Tibial nerve (tissue), 4 donors: ENCODE measurements at regions not wholly inside any gene's neighbourhood (a gene's known extent, or its start where the extent isn't known, plus 50 kb on each side); places are given as distances from the start of the nearest gene placed in this dataset.
"Not testable (repeated sequence)": the region's sequence is repeated elsewhere in the genome, so short reads cannot be mapped to it uniquely, and the experiment has no call there.

Experiments used
- DNase-seq, 2 donors: peaks; one replicate each; pipeline ENCODE4 v3.0.0-alpha.2; 2019; ENCODE audit warnings: low spot score in 2 of 2
- H3K27ac ChIP-seq, 4 donors: fragments of 200-600 bp; sonication (generic) in 3 of 4; one replicate each; pipeline ENCODE4 v1.5.1; 2017 to 2019; ENCODE audit warnings: mild to moderate bottlenecking in 1 of 4
- H3K27me3 ChIP-seq, 2 donors: fragments of 200-600 bp; sonication (generic) in 1 of 2; one replicate each; pipeline versions ENCODE4 v1.5.1 to v1.6.0; 2017 to 2019
- H3K36me3 ChIP-seq, 3 donors: fragments of 200-600 bp; sonication (generic); one replicate each; pipeline ENCODE4 v1.5.1; 2018 to 2019
- H3K4me1 ChIP-seq, 4 donors: fragments of 200-600 bp; sonication (generic) in 3 of 4; one replicate each; pipeline ENCODE4 v1.5.1; 2017 to 2019
- H3K4me3 ChIP-seq, 4 donors: fragments of 200-600 bp; sonication (generic) in 3 of 4; one replicate each; pipeline ENCODE4 v1.5.1; 2017 to 2019; ENCODE audit warnings: mild to moderate bottlenecking in 1 of 4, moderate library complexity in 1 of 4
- H3K9me3 ChIP-seq, 4 donors: fragments of 200-600 bp; sonication (generic) in 3 of 4; one replicate each; pipeline ENCODE4 v1.5.1; 2017 to 2019
- CTCF ChIP-seq, 5 experiments: fragments of 200-600 bp in 3 of 5; fragments of 450-650 bp in 2 of 5; sonication (generic) in 3 of 5; IDR thresholded peaks; one replicate each; pipeline ENCODE4 v1.5.1; 2016 to 2019; ENCODE audit warnings: antibody characterized with exemption in 5 of 5, mild to moderate bottlenecking in 3 of 5, moderate library complexity in 2 of 5
- EP300 ChIP-seq, 2 donors: sonication (generic); formaldehyde crosslinking; IDR thresholded peaks; one replicate each; pipeline ENCODE4 v1.6.1; 2017; ENCODE audit warnings: antibody characterized with exemption in 2 of 2, mild to moderate bottlenecking in 1 of 2
- POLR2A ChIP-seq, 2 donors: fragments of 450-650 bp; IDR thresholded peaks; one replicate each; pipeline ENCODE4 v1.6.1; 2017; ENCODE audit warnings: antibody characterized with exemption in 2 of 2, mild to moderate bottlenecking in 2 of 2, moderate library complexity in 2 of 2
- WGBS, 2 donors: methylation state at CpG; one replicate each; pipeline ENCODE4 v1.1.5; 2018; 5-methylcytosine and 5-hydroxymethylcytosine counted together

GRCh38 chr11:33987545-33987944, 64.0 kb upstream of the CAPRIN1 start:
- Histone ChIP-seq H3K27me3 (no peaks in the 10 kb centered on the region), H3K9me3 (no peaks in the 10 kb centered on the region), H3K4me1 (no peaks in the 10 kb centered on the region), H3K27ac (no peak overlapping the region), H3K4me3 (no peak overlapping the region), H3K36me3 (no peaks in the 10 kb centered on the region)
- DNase-seq: no peak
- no peak for TF ChIP-seq POLR2A (IDR thresholded peaks at IDR 0.05)
- TF ChIP-seq CTCF (IDR thresholded peaks at IDR 0.05): no peak
- no peak for TF ChIP-seq EP300 (IDR thresholded peaks at IDR 0.05)
- 94 to 96% methylated on average over 3 of the region's 3 CpGs for WGBS, 2 donors

- H3K27ac ChIP-seq, H3K27me3 ChIP-seq, H3K36me3 ChIP-seq, DNase-seq, H3K4me3 ChIP-seq, H3K9me3 ChIP-seq, H3K4me1 ChIP-seq: not testable (repeated sequence)
- 63 to 71% methylated on average over 12 of the region's 12 CpGs for WGBS, 2 donors
Measured at GRCh38 chr11:33986597-33987501, 64.7 kb upstream of the CAPRIN1 start.

GRCh38 chr11:33984682-33985389, 66.7 kb upstream of the CAPRIN1 start:
- no peak overlapping the region for H3K27ac ChIP-seq
- no peaks in the 10 kb centered on the region for H3K4me1 ChIP-seq
- 84 to 87% methylated on average over 5 of the region's 5 CpGs for WGBS, 2 donors
- TF ChIP-seq CTCF (IDR thresholded peaks at IDR 0.05) (no peak), EP300 (IDR thresholded peaks at IDR 0.05) (no peak), POLR2A (IDR thresholded peaks at IDR 0.05) (no peak)
- DNase-seq: no peak
- H3K36me3 ChIP-seq: no peaks in the 10 kb centered on the region
- H3K9me3 ChIP-seq: no peaks in the 10 kb centered on the region
- no peak overlapping the region for H3K4me3 ChIP-seq
- H3K27me3 ChIP-seq: no peaks in the 10 kb centered on the region

- H3K4me1 ChIP-seq: no peaks in the 10 kb centered on the region
- no peak for TF ChIP-seq POLR2A (IDR thresholded peaks at IDR 0.05)
- TF ChIP-seq EP300 (IDR thresholded peaks at IDR 0.05): no peak
- no peak for TF ChIP-seq CTCF (IDR thresholded peaks at IDR 0.05)
- no peak overlapping the region for H3K4me3 ChIP-seq
- no peak overlapping the region for H3K27ac ChIP-seq
- H3K27me3 ChIP-seq: no peaks in the 10 kb centered on the region
- H3K9me3 ChIP-seq: no peaks in the 10 kb centered on the region
- no peaks in the 10 kb centered on the region for H3K36me3 ChIP-seq
- DNase-seq: no peak
Measured at GRCh38 chr11:33982661-33983060, 68.9 kb upstream of the CAPRIN1 start.

- Histone ChIP-seq H3K27me3 (no peaks in the 10 kb centered on the region), H3K4me3 (no peak overlapping the region), H3K36me3 (no peaks in the 10 kb centered on the region), H3K4me1 (no peaks in the 10 kb centered on the region), H3K9me3 (no peaks in the 10 kb centered on the region), H3K27ac (no peak overlapping the region)
- WGBS, 2 donors: 67% methylated on average over 3 of the region's 3 CpGs
- no peak for DNase-seq
- TF ChIP-seq CTCF (IDR thresholded peaks at IDR 0.05): no peak
- no peak for TF ChIP-seq EP300 (IDR thresholded peaks at IDR 0.05)
- TF ChIP-seq POLR2A (IDR thresholded peaks at IDR 0.05): no peak
Measured at GRCh38 chr11:33980897-33981296, 70.6 kb upstream of the CAPRIN1 start.
